ENCODE measurements at regions not wholly inside any gene's neighbourhood (a gene's known extent, or its start where the extent isn't known, plus 50 kb on each side); places are given as distances from the start of the nearest gene placed in this dataset.

- no peaks in the 10 kb centered on the region for H3K36me3 ChIP-seq
- H3K9ac ChIP-seq (ENCODE audit: low read depth in 2 of 2, low read length in 2 of 2) = no peak overlapping the region
- no peak overlapping the region for H3K4me3 ChIP-seq
- H3K4me1 ChIP-seq = no peaks in the 10 kb centered on the region
- H3K27me3 ChIP-seq = no peaks in the 10 kb centered on the region
- TF ChIP-seq CTCF (IDR thresholded peaks at IDR 0.05) = no peak
- intact Hi-C loops (cut with DNase I) = no loop called here
- H3K9me3 ChIP-seq = no peaks in the 10 kb centered on the region
- no peak overlapping the region for H3K27ac ChIP-seq
- DNase-seq = no peak
These were observed 76.4 kb downstream of the HES1 start for GRCh38 chr3:194212161-194212844.

GRCh38 chr3:194212845-194213331 is 76.9 kb downstream of the HES1 start:
- Histone ChIP-seq H3K36me3 (no peaks in the 10 kb centered on the region), H3K4me1 (no peaks in the 10 kb centered on the region), H3K27ac (no peak overlapping the region), H3K9ac (ENCODE audit: low read depth in 2 of 2, low read length in 2 of 2) (no peak overlapping the region), H3K4me3 (no peak overlapping the region), H3K9me3 (no peaks in the 10 kb centered on the region), H3K27me3 (no peaks in the 10 kb centered on the region)
- DNase-seq = no peak
- intact Hi-C loops (cut with DNase I) = no loop called here
- TF ChIP-seq CTCF (IDR thresholded peaks at IDR 0.05) = no peak

GRCh38 chr3:194215392-194215791 is 79.4 kb downstream of the HES1 start:
- no peaks in the 10 kb centered on the region for H3K36me3 ChIP-seq
- no peaks in the 10 kb centered on the region for H3K27me3 ChIP-seq
- DNase-seq = no peak
- H3K4me3 ChIP-seq = no peak overlapping the region
- H3K9me3 ChIP-seq = no peaks in the 10 kb centered on the region
- intact Hi-C loops (cut with DNase I) = no loop called here
- no peak overlapping the region for H3K9ac ChIP-seq (ENCODE audit: low read depth in 2 of 2, low read length in 2 of 2)
- H3K27ac ChIP-seq = no peak overlapping the region
- no peak for TF ChIP-seq CTCF (IDR thresholded peaks at IDR 0.05)
- H3K4me1 ChIP-seq = no peaks in the 10 kb centered on the region

GRCh38 chr3:194218646-194219453 is 82.9 kb downstream of the HES1 start:
- H3K9me3 ChIP-seq = no peaks in the 10 kb centered on the region
- DNase-seq = no peak
- no peak overlapping the region for H3K9ac ChIP-seq (ENCODE audit: low read depth in 2 of 2, low read length in 2 of 2)
- TF ChIP-seq CTCF (IDR thresholded peaks at IDR 0.05) = no peak
- no peaks in the 10 kb centered on the region for H3K4me1 ChIP-seq
- H3K36me3 ChIP-seq = no peaks in the 10 kb centered on the region
- intact Hi-C loops (cut with DNase I) = no loop called here
- H3K4me3 ChIP-seq = no peak overlapping the region
- no peak overlapping the region for H3K27ac ChIP-seq
- H3K27me3 ChIP-seq = no peaks in the 10 kb centered on the region

DNA sequence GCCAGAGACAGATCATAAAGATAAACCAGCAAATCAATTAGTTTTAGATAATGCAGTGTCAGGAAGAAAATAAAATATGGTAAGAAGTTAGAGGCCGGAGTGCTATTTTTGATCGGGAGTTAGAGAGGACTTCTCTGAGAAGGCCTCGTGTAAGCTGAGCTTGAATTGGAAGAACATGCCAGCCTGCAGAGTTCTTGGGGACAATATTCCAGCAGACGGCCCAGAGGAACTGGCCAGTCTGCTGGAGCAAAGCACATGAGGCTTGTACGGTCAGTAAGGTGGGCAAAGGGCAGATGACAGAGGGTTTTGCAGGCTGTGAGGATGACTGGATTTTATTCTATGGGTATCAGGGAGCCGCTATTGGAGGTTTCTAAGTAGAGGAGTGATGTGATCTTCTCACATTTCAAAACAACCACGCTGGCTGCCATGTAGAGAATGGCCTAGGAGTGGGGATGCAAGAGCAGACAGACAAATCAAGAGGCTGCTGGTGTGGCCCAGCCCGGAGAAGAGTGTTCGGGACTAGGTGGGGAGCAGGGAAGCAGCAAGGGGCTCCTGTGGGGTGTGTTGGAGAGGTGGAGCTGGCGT is 84.0 kb downstream of the HES1 start:
- H3K36me3 ChIP-seq = no peaks in the 10 kb centered on the region
- intact Hi-C loops (cut with DNase I) = no loop called here

More for the DNA sequence above, 84.0 kb downstream of the HES1 start:
- Histone ChIP-seq H3K9me3 (no peaks in the 10 kb centered on the region), H3K9ac (ENCODE audit: low read depth in 2 of 2, low read length in 2 of 2) (no peak overlapping the region), H3K27ac (no peak overlapping the region), H3K4me3 (no peak overlapping the region), H3K4me1 (no peaks in the 10 kb centered on the region), H3K27me3 (no peaks in the 10 kb centered on the region)
- DNase-seq = no peak
- no peak for TF ChIP-seq CTCF (IDR thresholded peaks at IDR 0.05)
